Astrocyte (in vitro differentiated cells and primary cell): ENCODE measurements at regions not wholly inside any gene's neighbourhood (a gene's known extent, or its start where the extent isn't known, plus 50 kb on each side); places are given as distances from the start of the nearest gene placed in this dataset.

Experiments
- DNase-seq: peaks from one replicate; pipeline ENCODE4 v3.0.0-alpha.2; 2010; ENCODE audit warnings: low read depth
- FAIRE-seq: peaks from 2 replicates; lab custom pipeline; 2011; peaks lifted over from hg19 to GRCh38; lab: Jason Lieb, UNC
- H2AFZ ChIP-seq: 2 replicates; pipeline ENCODE4 v1.6.0; 2012; ENCODE audit warnings: low read depth, low read length, inconsistent platforms
- H3K27ac ChIP-seq: 2 replicates; pipeline ENCODE4 v1.5.1; 2011; ENCODE audit warnings: low read depth, low read length, inconsistent platforms
- H3K27me3 ChIP-seq: 2 replicates; pipeline ENCODE4 v1.6.0; 2011; ENCODE audit warnings: low read length, inconsistent platforms; ENCODE audit not compliant: insufficient read depth
- H3K36me3 ChIP-seq: 2 replicates; pipeline ENCODE4 v1.5.1; 2011; ENCODE audit warnings: low read length, inconsistent platforms; ENCODE audit not compliant: insufficient read depth
- H3K4me1 ChIP-seq: 2 replicates; pipeline ENCODE4 v1.5.1; 2011; ENCODE audit warnings: low read length, inconsistent platforms; ENCODE audit not compliant: insufficient read depth
- H3K4me2 ChIP-seq: 2 replicates; pipeline ENCODE4 v1.6.0; 2012; ENCODE audit warnings: low read length, inconsistent platforms
- H3K4me3 ChIP-seq: 2 replicates; pipeline ENCODE4 v1.5.1; 2011; ENCODE audit warnings: low read depth, mild to moderate bottlenecking, low read length, inconsistent platforms; ENCODE audit not compliant: insufficient read depth
- H3K79me2 ChIP-seq: 2 replicates; pipeline ENCODE4 v1.6.0; 2012; ENCODE audit warnings: mild to moderate bottlenecking, low read length, inconsistent platforms; ENCODE audit not compliant: insufficient read depth
- H3K9ac ChIP-seq: 2 replicates; pipeline ENCODE4 v1.6.0; 2012; ENCODE audit warnings: mild to moderate bottlenecking, low read length, inconsistent platforms
- H3K9me3 ChIP-seq: 2 replicates; pipeline ENCODE4 v1.5.1; 2012; ENCODE audit warnings: low read depth, mild to moderate bottlenecking, low read length, inconsistent platforms; ENCODE audit not compliant: insufficient read depth
- H4K20me1 ChIP-seq: 2 replicates; pipeline ENCODE4 v1.6.0; 2012; ENCODE audit warnings: low read length, inconsistent platforms; ENCODE audit not compliant: insufficient read depth
- H3K27ac Mint-ChIP-seq: one replicate; pipeline ENCODE4 v1.8.0; 2021; ENCODE audit warnings: mild to moderate bottlenecking, mixed read lengths; ENCODE audit not compliant: unreplicated experiment
- H3K27me3 Mint-ChIP-seq: one replicate; pipeline ENCODE4 v1.8.0; 2021; ENCODE audit warnings: low read depth, mixed read lengths; ENCODE audit not compliant: unreplicated experiment
- H3K36me3 Mint-ChIP-seq: one replicate; pipeline ENCODE4 v1.8.0; 2021; ENCODE audit warnings: low read depth, mixed read lengths; ENCODE audit not compliant: unreplicated experiment
- H3K4me1 Mint-ChIP-seq: one replicate; pipeline ENCODE4 v1.8.0; 2021; ENCODE audit warnings: low read depth, mixed read lengths; ENCODE audit not compliant: unreplicated experiment
- H3K4me3 Mint-ChIP-seq: one replicate; pipeline ENCODE4 v1.8.0; 2021; ENCODE audit warnings: mild to moderate bottlenecking, moderate library complexity, mixed read lengths; ENCODE audit not compliant: unreplicated experiment
- H3K9me3 Mint-ChIP-seq: one replicate; pipeline ENCODE4 v1.8.0; 2021; ENCODE audit warnings: mild to moderate bottlenecking, mixed read lengths; ENCODE audit not compliant: unreplicated experiment
- EZH2 ChIP-seq: IDR thresholded peaks from 2 replicates; pipeline ENCODE4 v1.6.1; 2012; ENCODE audit warnings: mild to moderate bottlenecking, low read length, inconsistent platforms; ENCODE audit not compliant: insufficient read depth
- TF ChIP-seq, protein P1 (sequence below): IDR thresholded peaks from 2 replicates; pipeline ENCODE4 v1.5.1; 2011; ENCODE audit warnings: low read depth, mild to moderate bottlenecking, inconsistent platforms, low read length, moderate library complexity; ENCODE audit not compliant: insufficient read depth

- H3K4me3 ChIP-seq = no peak overlapping the region
- no peaks in the 10 kb centered on the region for H3K27me3 ChIP-seq
- no peak for FAIRE-seq
- no peak for TF ChIP-seq EZH2
- TF ChIP-seq, protein P1, sequence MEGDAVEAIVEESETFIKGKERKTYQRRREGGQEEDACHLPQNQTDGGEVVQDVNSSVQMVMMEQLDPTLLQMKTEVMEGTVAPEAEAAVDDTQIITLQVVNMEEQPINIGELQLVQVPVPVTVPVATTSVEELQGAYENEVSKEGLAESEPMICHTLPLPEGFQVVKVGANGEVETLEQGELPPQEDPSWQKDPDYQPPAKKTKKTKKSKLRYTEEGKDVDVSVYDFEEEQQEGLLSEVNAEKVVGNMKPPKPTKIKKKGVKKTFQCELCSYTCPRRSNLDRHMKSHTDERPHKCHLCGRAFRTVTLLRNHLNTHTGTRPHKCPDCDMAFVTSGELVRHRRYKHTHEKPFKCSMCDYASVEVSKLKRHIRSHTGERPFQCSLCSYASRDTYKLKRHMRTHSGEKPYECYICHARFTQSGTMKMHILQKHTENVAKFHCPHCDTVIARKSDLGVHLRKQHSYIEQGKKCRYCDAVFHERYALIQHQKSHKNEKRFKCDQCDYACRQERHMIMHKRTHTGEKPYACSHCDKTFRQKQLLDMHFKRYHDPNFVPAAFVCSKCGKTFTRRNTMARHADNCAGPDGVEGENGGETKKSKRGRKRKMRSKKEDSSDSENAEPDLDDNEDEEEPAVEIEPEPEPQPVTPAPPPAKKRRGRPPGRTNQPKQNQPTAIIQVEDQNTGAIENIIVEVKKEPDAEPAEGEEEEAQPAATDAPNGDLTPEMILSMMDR = no peak
- no peaks in the 10 kb centered on the region for H3K79me2 ChIP-seq
- H3K27ac Mint-ChIP-seq = no peak overlapping the region
- no peak for DNase-seq
- H2AFZ ChIP-seq = no peak overlapping the region
- H3K9me3 ChIP-seq = peaks cover 14% of the 10 kb centered on the region
- H3K4me1 ChIP-seq = no peaks in the 10 kb centered on the region
- H3K4me3 Mint-ChIP-seq = no peak overlapping the region
- H3K27ac ChIP-seq = no peak overlapping the region
- H3K36me3 Mint-ChIP-seq = peaks cover 2% of the 10 kb centered on the region
- H3K9me3 Mint-ChIP-seq = peaks cover 25% of the 10 kb centered on the region
- H3K9ac ChIP-seq = no peak overlapping the region
- no peaks in the 10 kb centered on the region for H3K4me1 Mint-ChIP-seq
- H4K20me1 ChIP-seq = no peaks in the 10 kb centered on the region
- no peaks in the 10 kb centered on the region for H3K36me3 ChIP-seq
- H3K4me2 ChIP-seq = no peak overlapping the region
- H3K27me3 Mint-ChIP-seq = peaks cover 6% of the 10 kb centered on the region
Measured at GRCh38 chr22:47572443-47572842, 810.0 kb downstream of the TBC1D22A start.

DNA sequence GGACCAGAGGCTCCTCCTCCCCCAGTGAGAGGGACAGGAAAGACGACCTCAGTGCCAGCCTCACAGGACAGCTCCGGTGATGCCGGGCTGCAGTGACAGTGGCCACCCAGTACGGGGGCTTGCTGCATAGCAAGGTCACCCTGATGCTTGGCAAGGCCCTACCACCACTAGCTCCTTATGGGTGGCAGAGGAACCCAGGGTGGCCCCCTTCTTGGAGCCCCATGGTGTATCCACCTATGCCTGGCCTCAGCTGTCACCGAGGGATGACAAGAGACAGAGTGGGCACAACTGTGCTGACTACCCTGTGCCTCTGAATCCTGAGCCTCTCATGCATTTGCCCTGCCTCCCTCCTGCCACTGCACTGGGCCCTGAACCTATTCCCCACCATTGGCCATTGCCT, 809.2 kb downstream of the TBC1D22A start:
- H4K20me1 ChIP-seq = no peaks in the 10 kb centered on the region
- Mint-ChIP-seq H3K27ac (no peak overlapping the region), H3K4me1 (no peaks in the 10 kb centered on the region), H3K36me3 (peaks cover 2% of the 10 kb centered on the region), H3K27me3 (peaks cover 6% of the 10 kb centered on the region), H3K9me3 (peaks cover 25% of the 10 kb centered on the region), H3K4me3 (no peak overlapping the region)
- no peaks in the 10 kb centered on the region for H3K79me2 ChIP-seq
- H3K9me3 ChIP-seq = peaks cover 18% of the 10 kb centered on the region
- no peak overlapping the region for H3K4me3 ChIP-seq
- DNase-seq = no peak
- no peaks in the 10 kb centered on the region for H3K36me3 ChIP-seq
- FAIRE-seq = no peak
- H3K4me2 ChIP-seq = no peak overlapping the region
- H3K4me1 ChIP-seq = no peaks in the 10 kb centered on the region
- no peaks in the 10 kb centered on the region for H3K27me3 ChIP-seq
- no peak overlapping the region for H3K27ac ChIP-seq
- no peak for TF ChIP-seq EZH2
- TF ChIP-seq, protein P1 = no peak
- no peak overlapping the region for H3K9ac ChIP-seq
- no peak overlapping the region for H2AFZ ChIP-seq

- Mint-ChIP-seq H3K36me3 (peaks cover 2% of the 10 kb centered on the region), H3K4me1 (no peaks in the 10 kb centered on the region), H3K27ac (no peak overlapping the region), H3K27me3 (peaks cover 6% of the 10 kb centered on the region), H3K9me3 (peaks cover 25% of the 10 kb centered on the region), H3K4me3 (no peak overlapping the region)
- FAIRE-seq (no peak), DNase-seq (no peak)
- H4K20me1 ChIP-seq = no peaks in the 10 kb centered on the region
- H3K9me3 ChIP-seq = peaks cover 24% of the 10 kb centered on the region
- H3K4me2 ChIP-seq = no peak overlapping the region
- no peaks in the 10 kb centered on the region for H3K4me1 ChIP-seq
- no peaks in the 10 kb centered on the region for H3K27me3 ChIP-seq
- no peaks in the 10 kb centered on the region for H3K79me2 ChIP-seq
- H3K36me3 ChIP-seq = no peaks in the 10 kb centered on the region
- no peak overlapping the region for H3K4me3 ChIP-seq
- no peak overlapping the region for H2AFZ ChIP-seq
- no peak overlapping the region for H3K9ac ChIP-seq
- TF ChIP-seq, protein P1 = no peak
- TF ChIP-seq EZH2 = no peak
- H3K27ac ChIP-seq = no peak overlapping the region
Measured at GRCh38 chr22:47570851-47571250, 808.4 kb downstream of the TBC1D22A start.
